ENCODE measurements at regions not wholly inside any gene's neighbourhood (a gene's known extent, or its start where the extent isn't known, plus 50 kb on each side); places are given as distances from the start of the nearest gene placed in this dataset.

- intact Hi-C loops (cut with DNase I), result no loop called here
- no peaks in the 10 kb centered on the region for H3K27me3 ChIP-seq (replicated peaks; ENCODE audit: insufficient read depth)
- H3K27ac ChIP-seq, result no peak overlapping the region
- H3K4me1 ChIP-seq (replicated peaks), result no peaks in the 10 kb centered on the region
- WGBS, result 95% methylated on average over 4 of the region's 4 CpGs
- no peaks in the 10 kb centered on the region for H3K36me3 ChIP-seq
- H3K4me3 ChIP-seq, result no peak overlapping the region
- no peak for TF ChIP-seq POLR2A (IDR thresholded peaks at IDR 0.05)
- TF ChIP-seq CTCF (IDR thresholded peaks at IDR 0.05), result no peak
- no peak for TF ChIP-seq POLR2AphosphoS5 (IDR thresholded peaks at IDR 0.05)
- no peak for DNase-seq (ENCODE audit: low spot score)
- H3K9me3 ChIP-seq, result no peaks in the 10 kb centered on the region
Observed at GRCh38 chr9:90447773-90448172, 194.9 kb downstream of the DIRAS2 start.

GRCh38 chr9:90449213-90449925 is 193.3 kb downstream of the DIRAS2 start:
- no peak overlapping the region for H3K27ac ChIP-seq
- 73% methylated on average over 4 of the region's 4 CpGs for WGBS
- no peak for DNase-seq (ENCODE audit: low spot score)
- TF ChIP-seq POLR2A (IDR thresholded peaks at IDR 0.05), result no peak
- no peak for TF ChIP-seq CTCF (IDR thresholded peaks at IDR 0.05)
- TF ChIP-seq POLR2AphosphoS5 (IDR thresholded peaks at IDR 0.05), result no peak
- H3K27me3 ChIP-seq (replicated peaks; ENCODE audit: insufficient read depth), result no peaks in the 10 kb centered on the region
- H3K36me3 ChIP-seq, result no peaks in the 10 kb centered on the region
- intact Hi-C loops (cut with DNase I), result no loop called here
- no peak overlapping the region for H3K4me3 ChIP-seq
- H3K9me3 ChIP-seq, result no peaks in the 10 kb centered on the region
- H3K4me1 ChIP-seq (replicated peaks), result no peaks in the 10 kb centered on the region

- intact Hi-C loops (cut with DNase I), result no loop called here
- Histone ChIP-seq H3K4me1 (replicated peaks) (no peaks in the 10 kb centered on the region), H3K27me3 (replicated peaks; ENCODE audit: insufficient read depth) (no peaks in the 10 kb centered on the region), H3K4me3 (no peak overlapping the region), H3K36me3 (no peaks in the 10 kb centered on the region), H3K27ac (no peak overlapping the region), H3K9me3 (no peaks in the 10 kb centered on the region)
- 78% methylated on average over 1 of the region's 1 CpG for WGBS
- no peak for TF ChIP-seq POLR2AphosphoS5 (IDR thresholded peaks at IDR 0.05)
- TF ChIP-seq POLR2A (IDR thresholded peaks at IDR 0.05), result no peak
- TF ChIP-seq CTCF (IDR thresholded peaks at IDR 0.05), result no peak
- no peak for DNase-seq (ENCODE audit: low spot score)
Observed at GRCh38 chr9:90451804-90452203, 190.8 kb downstream of the DIRAS2 start.

- no peaks in the 10 kb centered on the region for H3K9me3 ChIP-seq
- TF ChIP-seq CTCF (IDR thresholded peaks at IDR 0.05) (no peak), POLR2AphosphoS5 (IDR thresholded peaks at IDR 0.05) (no peak), POLR2A (IDR thresholded peaks at IDR 0.05) (no peak)
- no peak overlapping the region for H3K27ac ChIP-seq
- no peaks in the 10 kb centered on the region for H3K4me1 ChIP-seq (replicated peaks)
- H3K27me3 ChIP-seq (replicated peaks; ENCODE audit: insufficient read depth), result no peaks in the 10 kb centered on the region
- 59% methylated on average over 4 of the region's 4 CpGs for WGBS
- H3K36me3 ChIP-seq, result no peaks in the 10 kb centered on the region
- no peak for DNase-seq (ENCODE audit: low spot score)
- no peak overlapping the region for H3K4me3 ChIP-seq
- intact Hi-C loops (cut with DNase I), result no loop called here
Observed at GRCh38 chr9:90455316-90455715, 187.3 kb downstream of the DIRAS2 start.
